ENCODE measurements at regions not wholly inside any gene's neighbourhood (a gene's known extent, or its start where the extent isn't known, plus 50 kb on each side); places are given as distances from the start of the nearest gene placed in this dataset.

- no peaks in the 10 kb centered on the region for H3K36me3 ChIP-seq (ENCODE audit: low read depth, low read length)
- no peaks in the 10 kb centered on the region for H3K9me2 ChIP-seq (replicated peaks; ENCODE audit: low read length)
- no peak overlapping the region for H3K4me2 ChIP-seq (ENCODE audit: low read length)
- no TSS peak for BruUV-seq (replicated peaks)
- no peaks in the 10 kb centered on the region for H3K9me3 ChIP-seq (ENCODE audit: low read length)
- no peak overlapping the region for H3K9ac ChIP-seq (ENCODE audit: low read length)
- H3K79me2 ChIP-seq (ENCODE audit: low read length): no peaks in the 10 kb centered on the region
- intact Hi-C loops (cut with micrococcal nuclease): no loop called here
- ChIA-PET CTCF (no interaction called here), POLR2A (ENCODE audit: unreplicated experiment) (no interaction called here)
- no peak overlapping the region for H3K27ac ChIP-seq (ENCODE audit: low read length)
- DNase-seq: no peak
- no peaks in the 10 kb centered on the region for H3F3A ChIP-seq (ENCODE audit: low read length, unreplicated experiment)
- H2AFZ ChIP-seq (ENCODE audit: low read length): no peak overlapping the region
- no peaks in the 10 kb centered on the region for H4K20me1 ChIP-seq (ENCODE audit: low read length)
- H3K4me3 ChIP-seq (ENCODE audit: low read length): no peak overlapping the region
- ATAC-seq: no peak
- H3K27me3 ChIP-seq (ENCODE audit: low read length): no peaks in the 10 kb centered on the region
- TF ChIP-seq CTCF (conservative IDR thresholded peaks at IDR 0.05; ENCODE audit: low read depth, low read length) (no peak), EZH2phosphoT487 (IDR thresholded peaks at IDR 0.05; ENCODE audit: borderline replicate concordance, low read length) (no peak), EZH2 (IDR thresholded peaks at IDR 0.05; ENCODE audit: low read length, unreplicated experiment) (no peak)
- no peaks in the 10 kb centered on the region for H3K4me1 ChIP-seq (ENCODE audit: insufficient read depth, low read length)
Measured at GRCh38 chr1:57881639-57882038, 457.8 kb upstream of the DAB1 start.

GRCh38 chr1:57879700-57880099 is 455.8 kb upstream of the DAB1 start:
- ChIA-PET POLR2A (ENCODE audit: unreplicated experiment) (no interaction called here), CTCF (no interaction called here)
- Histone ChIP-seq H3K4me3 (ENCODE audit: low read length) (no peak overlapping the region), H2AFZ (ENCODE audit: low read length) (no peak overlapping the region), H4K20me1 (ENCODE audit: low read length) (no peaks in the 10 kb centered on the region), H3K9me3 (ENCODE audit: low read length) (no peaks in the 10 kb centered on the region), H3K4me1 (ENCODE audit: insufficient read depth, low read length) (no peaks in the 10 kb centered on the region), H3K9me2 (replicated peaks; ENCODE audit: low read length) (no peaks in the 10 kb centered on the region), H3K27ac (ENCODE audit: low read length) (no peak overlapping the region), H3K79me2 (ENCODE audit: low read length) (no peaks in the 10 kb centered on the region), H3K36me3 (ENCODE audit: low read depth, low read length) (no peaks in the 10 kb centered on the region), H3F3A (ENCODE audit: low read length, unreplicated experiment) (no peaks in the 10 kb centered on the region), H3K9ac (ENCODE audit: low read length) (no peak overlapping the region), H3K27me3 (ENCODE audit: low read length) (no peaks in the 10 kb centered on the region), H3K4me2 (ENCODE audit: low read length) (no peak overlapping the region)
- no peak for DNase-seq
- intact Hi-C loops (cut with micrococcal nuclease): no loop called here
- no peak for TF ChIP-seq CTCF (conservative IDR thresholded peaks at IDR 0.05; ENCODE audit: low read depth, low read length)
- TF ChIP-seq EZH2phosphoT487 (IDR thresholded peaks at IDR 0.05; ENCODE audit: borderline replicate concordance, low read length): no peak
- TF ChIP-seq EZH2 (IDR thresholded peaks at IDR 0.05; ENCODE audit: low read length, unreplicated experiment): no peak
- BruUV-seq (replicated peaks): no TSS peak
- no peak for ATAC-seq

GRCh38 chr1:57874418-57874877 is 450.6 kb upstream of the DAB1 start:
- no peaks in the 10 kb centered on the region for H3F3A ChIP-seq (ENCODE audit: low read length, unreplicated experiment)
- no peak overlapping the region for H3K27ac ChIP-seq (ENCODE audit: low read length)
- H3K9me3 ChIP-seq (ENCODE audit: low read length): no peaks in the 10 kb centered on the region
- H3K9me2 ChIP-seq (replicated peaks; ENCODE audit: low read length): no peaks in the 10 kb centered on the region
- no peak overlapping the region for H2AFZ ChIP-seq (ENCODE audit: low read length)
- no peak overlapping the region for H3K4me3 ChIP-seq (ENCODE audit: low read length)
- POLR2A ChIA-PET (ENCODE audit: unreplicated experiment): no interaction called here
- TF ChIP-seq EZH2 (IDR thresholded peaks at IDR 0.05; ENCODE audit: low read length, unreplicated experiment): no peak
- no peak for TF ChIP-seq CTCF (conservative IDR thresholded peaks at IDR 0.05; ENCODE audit: low read depth, low read length)
- no peak for TF ChIP-seq EZH2phosphoT487 (IDR thresholded peaks at IDR 0.05; ENCODE audit: borderline replicate concordance, low read length)
- no peaks in the 10 kb centered on the region for H4K20me1 ChIP-seq (ENCODE audit: low read length)
- H3K36me3 ChIP-seq (ENCODE audit: low read depth, low read length): no peaks in the 10 kb centered on the region
- no peaks in the 10 kb centered on the region for H3K27me3 ChIP-seq (ENCODE audit: low read length)
- intact Hi-C loops (cut with micrococcal nuclease): no loop called here
- H3K4me1 ChIP-seq (ENCODE audit: insufficient read depth, low read length): no peaks in the 10 kb centered on the region
- CTCF ChIA-PET: no interaction called here
- ATAC-seq (no peak), DNase-seq (no peak)
- H3K9ac ChIP-seq (ENCODE audit: low read length): no peak overlapping the region
- H3K4me2 ChIP-seq (ENCODE audit: low read length): no peak overlapping the region
- no peaks in the 10 kb centered on the region for H3K79me2 ChIP-seq (ENCODE audit: low read length)
- no TSS peak for BruUV-seq (replicated peaks)

Data from PC-3 (cell line).